HK-2 (cell line): ENCODE measurements at regions not wholly inside any gene's neighbourhood (a gene's known extent, or its start where the extent isn't known, plus 50 kb on each side); places are given as distances from the start of the nearest gene placed in this dataset.

Experiments
- DNase-seq: peaks from one replicate; pipeline ENCODE4 v3.0.0-alpha.2; 2018; ENCODE audit not compliant: unreplicated experiment

DNA sequence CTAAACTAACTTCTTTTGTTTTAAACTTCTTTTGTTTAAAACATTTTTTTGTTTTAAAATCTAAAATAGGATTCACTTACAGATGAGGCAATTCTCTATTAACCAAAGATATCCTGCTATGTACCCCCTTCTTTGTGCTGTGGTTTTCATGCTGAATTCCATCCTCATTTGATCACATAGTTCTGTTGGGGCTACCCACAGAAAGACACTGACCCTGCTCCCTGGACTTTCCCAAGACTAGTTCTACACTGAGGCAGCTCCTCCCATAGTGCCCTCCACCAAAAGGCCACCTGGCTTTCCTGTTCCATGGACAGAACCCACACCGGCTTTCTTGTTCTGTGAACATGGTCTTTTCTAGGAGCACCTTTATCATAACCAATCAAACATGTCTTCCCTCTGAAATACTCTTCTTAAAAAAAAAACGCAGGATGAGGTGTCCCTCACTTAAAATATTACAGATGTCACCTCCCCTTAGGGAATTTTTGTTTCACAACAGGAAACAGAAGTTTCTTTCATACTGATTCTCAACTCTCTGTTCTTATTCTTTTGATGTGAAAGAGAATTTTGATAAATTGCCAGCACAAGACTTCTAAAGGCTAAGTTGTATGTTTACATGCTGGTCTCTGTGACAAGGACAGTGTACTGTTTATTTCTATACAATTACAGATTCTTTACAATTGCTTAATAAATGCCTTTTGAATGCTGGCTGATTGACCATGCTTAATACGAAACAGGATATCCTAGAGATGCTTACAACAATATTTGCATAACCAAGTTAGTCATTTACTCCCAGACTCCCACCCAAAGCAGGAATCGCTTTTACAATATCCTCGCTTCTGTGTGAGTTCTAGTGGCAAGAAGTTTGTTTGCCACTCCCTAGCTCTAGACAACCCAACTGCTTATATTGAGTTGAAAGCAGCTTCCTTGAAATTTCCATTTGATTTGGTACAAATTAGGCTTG, 300.4 kb downstream of the DTWD2 start:
- no peak for DNase-seq

DNA sequence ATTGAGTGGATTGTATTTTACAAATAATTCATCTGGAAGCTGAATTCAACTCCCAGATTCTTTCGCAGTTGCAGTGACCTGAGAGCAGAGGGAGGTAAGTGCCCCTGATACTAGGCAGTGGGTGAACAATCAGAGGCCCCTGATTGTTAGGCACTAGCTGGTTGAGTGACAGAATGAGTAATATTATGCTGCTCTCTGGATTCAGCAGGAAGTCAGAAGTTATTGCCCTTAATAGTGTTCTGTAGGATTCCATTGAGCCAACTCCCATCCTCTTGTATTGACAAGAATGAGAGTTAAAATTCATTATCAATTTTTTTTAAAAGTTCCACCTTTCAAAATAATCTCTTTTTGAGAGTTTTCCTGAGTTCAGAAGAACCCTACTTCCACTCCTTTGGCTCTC, 301.2 kb downstream of the DTWD2 start:
- no peak for DNase-seq

DNA sequence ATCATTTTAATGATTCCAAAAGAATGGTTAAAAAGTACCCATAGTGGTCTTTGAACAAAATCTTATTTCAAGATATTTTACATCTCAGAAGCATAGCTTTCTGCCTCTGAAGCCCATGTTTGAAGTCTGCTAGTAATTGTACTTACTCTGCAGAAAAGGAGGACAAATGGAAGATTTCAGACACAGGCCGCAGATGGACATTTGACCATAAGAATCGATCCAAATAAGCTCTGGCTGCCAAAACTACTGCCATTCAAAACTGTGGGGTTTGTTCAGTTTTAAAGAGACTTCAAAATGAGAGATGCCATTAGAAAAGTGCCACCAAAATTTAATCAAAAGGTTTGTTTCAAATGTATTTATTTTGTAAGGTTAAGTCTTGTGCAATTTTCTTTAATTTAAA, 306.7 kb downstream of the DTWD2 start:
- no peak for DNase-seq

DNA sequence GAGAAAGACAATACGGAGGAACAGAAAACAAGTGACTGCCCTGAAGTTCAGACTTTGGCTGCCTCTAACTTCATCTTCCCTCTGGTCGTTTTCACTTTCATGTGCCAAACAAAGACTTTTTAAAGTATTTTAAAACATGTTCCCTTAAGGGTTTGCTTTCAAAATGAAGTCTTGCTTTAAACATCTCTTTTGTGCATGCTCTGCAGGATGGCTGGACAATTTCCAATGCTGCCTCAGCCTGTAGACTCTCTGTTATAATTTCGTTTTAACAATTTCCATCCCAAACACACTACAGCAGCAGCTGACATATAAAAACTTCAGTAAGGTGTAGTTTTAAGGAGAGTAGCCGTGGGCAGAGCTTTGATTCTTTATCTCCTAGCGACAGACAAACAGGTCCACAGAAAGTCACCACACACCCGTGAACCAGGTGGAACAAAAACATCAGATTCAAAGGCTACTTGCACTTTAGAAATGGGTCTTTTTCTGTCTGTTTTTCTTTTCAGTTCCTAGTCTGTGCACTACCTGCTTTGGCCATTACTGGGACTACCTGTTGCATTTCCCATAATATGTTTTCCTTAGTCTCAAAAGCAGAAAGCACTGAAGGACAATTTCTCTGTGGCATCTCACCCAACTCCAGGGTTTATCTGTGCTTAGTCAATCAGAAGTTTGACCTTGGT, 308.9 kb downstream of the DTWD2 start:
- DNase-seq, result no peak

DNA sequence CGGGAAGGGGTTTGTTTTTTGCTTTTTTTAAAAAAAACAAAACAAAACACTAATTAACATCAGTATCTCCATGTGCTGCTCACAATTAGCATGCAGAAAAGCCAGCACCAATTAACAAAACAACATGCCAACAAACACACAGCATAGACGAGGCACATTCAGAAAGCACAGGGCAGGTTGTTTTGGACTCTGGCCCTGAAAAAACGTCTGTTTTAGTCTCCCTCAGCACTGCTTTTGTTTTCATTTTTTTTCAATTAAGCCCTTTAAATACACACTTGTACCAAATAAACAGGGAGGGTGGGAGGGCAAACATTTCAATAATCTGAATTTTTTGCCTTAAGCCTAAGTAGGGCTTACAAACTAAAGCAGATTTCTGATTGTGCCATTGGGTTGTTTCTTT, 309.6 kb downstream of the DTWD2 start:
- no peak for DNase-seq

DNA sequence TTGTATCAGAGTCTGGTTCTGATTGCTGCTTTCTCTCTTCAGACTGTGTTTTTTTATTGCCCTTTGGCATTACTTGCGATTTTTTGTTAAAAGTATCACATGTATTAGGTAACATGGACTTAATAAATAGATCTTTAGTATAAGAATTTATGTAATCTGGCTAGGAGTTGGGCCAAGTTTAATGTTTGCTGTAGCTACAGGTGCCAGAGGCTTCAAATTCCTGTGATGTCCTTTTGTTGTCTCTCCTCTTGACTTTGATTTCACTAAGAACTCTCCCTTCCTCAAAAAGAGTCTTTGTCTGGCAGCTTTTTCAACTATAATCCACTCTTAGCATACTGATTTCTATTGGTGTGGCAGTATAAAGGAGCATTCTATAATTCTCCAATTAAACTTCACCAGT, 313.1 kb downstream of the DTWD2 start:
- no peak for DNase-seq

DNA sequence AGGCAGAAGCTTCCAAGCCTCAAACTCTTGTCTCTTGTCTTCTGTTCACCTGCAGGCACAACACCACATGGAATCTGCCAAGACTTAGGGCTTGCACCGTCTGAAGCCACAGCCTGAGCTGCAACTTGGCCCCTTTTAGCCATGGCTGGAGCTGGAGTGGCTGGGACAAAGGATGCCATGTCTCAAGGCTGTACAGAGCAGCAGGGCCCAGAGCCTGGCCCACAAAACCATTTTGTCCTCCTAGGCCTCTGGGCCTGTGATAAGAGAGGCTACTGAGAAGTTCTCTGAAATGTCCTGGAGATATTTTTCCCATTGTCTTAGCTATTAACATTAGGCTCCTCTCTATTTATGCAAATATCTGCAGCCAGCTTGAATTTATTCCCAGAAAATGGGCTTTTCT, 330.8 kb downstream of the DTWD2 start:
- no peak for DNase-seq

DNA sequence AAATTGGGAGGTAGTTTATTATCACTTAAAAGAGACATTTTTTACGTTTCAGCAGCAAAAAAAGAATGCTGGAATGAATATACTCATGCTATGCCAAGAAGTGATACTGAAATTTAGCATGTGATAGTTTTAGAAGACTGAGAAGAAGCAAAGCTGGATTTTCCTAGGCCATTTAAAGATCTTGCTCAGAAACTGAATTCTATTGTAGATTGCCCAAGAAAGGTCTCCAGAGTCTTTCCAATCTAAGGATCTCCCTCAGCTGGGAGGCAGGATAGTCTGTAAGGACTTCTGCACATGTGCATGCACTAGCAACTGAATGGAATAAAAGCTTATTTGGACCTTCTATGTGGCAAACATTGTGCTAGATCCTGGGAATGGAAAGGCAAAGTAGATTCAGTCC, 334.5 kb downstream of the DTWD2 start:
- DNase-seq, result no peak

DNA sequence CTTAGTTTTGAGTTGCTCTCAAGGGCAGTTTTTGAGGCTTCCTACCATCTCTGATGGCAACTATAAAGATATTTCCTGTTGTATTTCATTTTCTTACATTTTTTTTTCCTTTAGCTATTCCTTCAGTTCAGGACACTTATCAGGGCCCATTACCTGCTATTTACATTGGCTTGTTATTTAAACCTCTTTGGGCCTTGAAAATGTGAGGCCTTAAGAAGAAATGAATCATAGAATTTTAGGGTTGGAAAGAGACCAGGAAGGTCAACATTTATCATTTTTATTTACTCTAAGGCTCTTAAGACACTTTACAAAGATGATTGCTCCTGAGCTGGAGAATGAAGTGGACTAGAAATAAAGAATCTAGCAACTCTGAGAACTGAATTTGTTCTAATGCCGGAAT, 335.2 kb downstream of the DTWD2 start:
- DNase-seq, result no peak

DNA sequence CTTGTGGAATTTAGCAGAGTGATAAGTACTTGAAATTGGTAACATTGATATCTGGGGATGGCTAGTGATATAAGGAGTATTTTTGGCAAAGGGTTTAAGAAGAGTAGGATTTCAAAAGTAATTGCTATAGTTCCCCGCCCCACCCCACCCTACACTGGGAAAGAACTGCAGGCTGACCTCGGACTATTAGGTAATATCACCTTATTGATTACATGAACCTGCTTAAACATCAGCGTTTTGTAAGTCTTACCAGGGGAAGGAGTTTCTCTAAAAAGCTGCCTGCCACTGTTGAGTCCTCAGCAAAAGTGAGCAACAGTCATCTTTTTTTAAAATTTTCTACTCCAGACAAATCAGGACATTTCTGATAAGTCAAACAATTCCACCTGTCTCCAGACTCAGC, 337.3 kb downstream of the DTWD2 start:
- DNase-seq, result no peak

DNA sequence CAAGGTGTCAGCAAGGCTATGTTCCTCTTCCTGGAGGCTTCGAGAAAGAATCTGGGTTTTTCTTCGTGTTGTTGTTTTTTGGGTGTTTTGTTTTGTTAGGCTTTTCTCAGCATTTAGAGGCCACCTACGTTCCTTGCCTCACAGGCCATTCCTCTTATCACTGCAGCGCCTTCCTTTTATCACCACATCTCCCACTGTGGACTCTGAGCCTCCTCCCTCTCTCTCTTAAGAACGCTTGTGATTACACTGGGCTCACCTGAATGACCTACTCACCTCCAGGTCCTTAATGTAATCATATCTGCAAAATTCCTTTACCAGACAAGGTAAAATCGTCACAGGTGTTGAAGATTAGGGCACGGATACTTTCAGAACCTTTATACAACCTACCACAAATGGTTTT, 340.8 kb downstream of the DTWD2 start:
- DNase-seq, result no peak

DNA sequence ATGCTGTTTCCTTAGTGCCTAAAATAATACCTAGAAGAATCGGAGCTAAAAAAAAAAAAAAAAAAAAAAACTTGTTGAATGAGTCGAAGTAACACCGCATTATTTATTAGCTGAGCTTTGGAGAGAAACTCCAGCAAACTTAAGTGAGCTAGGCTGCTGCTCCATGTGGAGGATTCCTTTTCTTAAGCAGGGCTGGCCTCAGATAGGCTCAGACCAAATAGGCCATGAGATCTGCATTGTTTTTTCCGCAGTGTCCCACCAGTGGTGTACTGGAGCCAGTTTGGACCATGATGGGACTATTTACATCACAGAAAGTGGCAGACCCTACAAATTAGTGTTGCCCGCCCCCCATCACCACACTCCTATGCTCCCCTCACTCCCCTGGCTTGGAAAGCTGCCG, 341.4 kb downstream of the DTWD2 start:
- no peak for DNase-seq

DNA sequence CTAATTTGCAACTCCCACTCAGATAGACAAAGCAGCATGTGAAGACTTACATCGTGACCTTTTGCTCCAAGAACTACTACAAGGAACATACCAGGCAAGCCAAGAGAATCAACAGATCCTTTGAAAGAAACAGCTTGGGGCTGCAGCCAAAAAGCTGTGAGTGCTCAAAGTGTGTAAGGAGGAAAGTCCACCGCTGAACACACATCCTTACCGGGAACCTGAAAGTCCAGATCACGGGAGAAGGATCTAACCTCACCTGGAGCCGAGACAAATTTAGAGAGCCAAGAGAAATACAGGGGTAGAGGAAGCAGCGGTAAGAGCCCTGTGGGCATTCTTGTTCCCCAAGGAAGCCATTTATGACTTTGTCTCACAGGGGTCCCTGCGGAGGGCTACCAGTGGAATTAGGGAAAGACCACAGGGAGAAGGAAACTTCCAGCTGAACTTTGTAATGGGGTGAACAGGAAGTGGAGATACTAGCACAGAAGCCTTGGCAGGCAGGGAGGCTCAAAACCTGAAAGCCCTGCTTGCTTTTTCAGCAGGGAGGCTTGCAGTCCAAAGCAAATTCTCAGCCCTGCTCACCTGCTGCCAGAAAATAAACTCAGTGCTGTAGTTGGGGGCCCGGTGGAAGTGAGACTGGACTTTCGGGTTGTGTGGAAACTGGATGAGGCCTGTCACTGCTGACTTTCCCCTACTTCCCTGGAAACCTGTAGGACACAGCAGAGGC, 350.2 kb downstream of the DTWD2 start:
- no peak for DNase-seq

DNA sequence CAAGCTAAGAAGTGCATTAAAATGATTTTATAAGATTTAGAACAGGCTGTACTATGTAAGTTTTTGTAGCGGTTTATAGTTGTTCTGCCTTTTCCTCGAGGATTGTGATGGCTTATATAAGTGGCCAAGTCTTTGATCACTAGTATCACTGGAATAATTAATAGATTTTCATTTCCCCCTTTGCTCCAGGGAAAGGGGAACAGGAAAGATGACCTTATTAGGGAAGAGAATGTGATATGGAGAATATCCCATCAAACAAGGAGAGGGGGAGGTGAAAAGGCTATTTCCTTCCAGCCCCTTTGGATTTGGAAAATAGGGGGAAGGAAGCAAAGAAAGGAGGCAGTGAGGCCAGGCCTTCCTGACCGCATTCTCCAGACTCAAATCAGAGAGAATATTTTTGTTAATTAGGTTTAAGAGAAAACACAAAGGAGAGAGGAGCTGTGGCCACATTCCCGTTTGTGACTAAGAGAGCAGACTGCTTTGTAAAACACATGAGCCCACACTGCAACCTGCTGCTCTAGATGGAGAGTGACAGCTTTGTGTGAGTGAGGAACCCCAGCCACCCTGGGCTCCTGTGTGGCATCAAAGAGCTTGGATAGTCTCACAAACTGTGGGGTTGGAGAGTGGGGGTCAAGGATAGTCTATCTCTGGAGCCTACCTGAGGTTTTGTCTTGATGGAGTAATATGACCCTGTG, 359.5 kb downstream of the DTWD2 start:
- DNase-seq, result no peak

DNA sequence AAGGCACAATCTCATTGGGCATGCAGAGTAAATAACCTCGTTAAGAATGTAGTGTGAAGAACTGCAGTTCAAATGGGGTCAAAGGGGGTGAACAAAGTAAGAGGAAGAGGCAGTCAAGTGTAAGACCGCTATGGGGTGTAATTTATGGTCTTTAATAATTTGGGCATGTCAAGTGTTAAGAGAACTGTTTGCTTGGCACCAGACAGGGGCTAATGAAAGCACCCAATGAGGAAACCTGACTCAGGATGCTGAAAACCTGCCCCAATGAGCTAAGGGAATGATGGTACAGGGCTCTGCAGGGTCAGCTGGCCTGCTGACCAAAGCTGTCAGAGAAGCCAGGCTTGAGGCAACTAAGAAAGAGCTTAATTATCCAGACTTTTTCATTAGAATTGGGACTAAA, 368.1 kb downstream of the DTWD2 start:
- no peak for DNase-seq

DNA sequence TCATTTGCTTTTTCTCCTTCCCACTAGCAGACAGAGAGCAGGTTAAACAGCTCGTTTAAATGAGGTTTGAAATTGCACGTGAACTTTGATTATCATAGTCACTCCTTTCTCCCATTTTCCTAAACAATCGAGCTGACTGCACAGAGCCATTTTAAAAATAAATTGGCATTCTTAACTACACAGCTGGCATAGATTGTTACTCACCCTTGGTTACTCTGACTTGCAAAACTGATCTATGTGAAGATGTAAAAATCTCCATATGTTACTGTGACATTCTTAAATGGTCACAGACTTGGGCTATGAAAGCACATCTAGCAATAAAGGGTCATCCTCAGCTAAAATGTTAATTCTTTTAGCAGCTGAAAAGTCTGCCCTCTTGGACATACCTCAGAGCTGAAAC, 368.5 kb downstream of the DTWD2 start:
- DNase-seq, result no peak

DNA sequence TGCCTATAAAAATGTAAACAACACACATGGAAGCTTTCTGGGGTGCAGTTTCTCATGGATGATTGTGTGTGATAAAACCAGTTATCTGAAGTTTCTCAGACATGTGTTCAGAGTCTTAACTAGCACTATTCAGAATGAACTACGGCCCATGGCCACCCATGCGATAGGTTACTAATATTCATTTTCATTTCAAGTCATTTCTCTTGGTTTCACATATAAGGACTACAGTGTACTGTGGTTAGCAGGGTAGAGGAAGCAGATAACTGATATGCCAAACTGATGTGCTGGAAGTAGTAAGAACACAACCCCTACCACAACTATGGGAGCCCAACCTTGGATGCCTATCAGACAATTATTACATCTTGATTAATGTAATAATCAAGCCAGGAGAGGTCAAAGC, 372.1 kb downstream of the DTWD2 start:
- DNase-seq, result no peak

DNA sequence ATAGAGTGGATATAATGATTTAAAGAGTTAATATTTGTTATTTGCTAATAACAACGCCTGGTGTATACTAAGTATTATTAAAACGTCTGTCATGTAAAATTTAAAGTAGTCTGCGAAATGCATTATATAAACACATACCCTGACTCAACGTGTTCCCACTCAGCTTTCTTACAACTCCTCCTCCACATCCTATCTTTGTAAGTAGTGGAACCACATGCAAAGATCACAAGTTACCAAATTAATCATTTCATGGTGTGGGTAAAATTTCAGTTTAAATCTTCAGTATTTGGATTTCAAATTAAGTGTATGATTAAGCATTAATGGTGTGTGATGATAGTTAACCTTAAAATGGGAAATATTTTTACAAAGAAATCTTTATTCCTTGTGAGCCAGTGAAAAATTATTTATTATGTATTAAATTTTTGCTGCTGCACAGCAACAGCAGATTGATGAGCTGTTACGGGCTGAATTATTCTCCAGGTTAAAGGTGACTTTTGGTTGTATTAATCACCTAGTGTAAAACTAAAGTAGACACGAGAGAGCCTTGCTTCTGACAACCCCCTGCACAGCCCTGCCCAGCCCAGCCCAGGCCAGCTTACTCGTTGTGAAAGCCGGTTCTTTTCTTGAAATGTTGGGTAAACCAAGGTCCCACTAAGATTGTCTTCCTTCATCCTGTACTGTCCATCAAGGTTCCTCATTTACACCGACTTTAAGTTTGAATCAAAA, 373.5 kb downstream of the DTWD2 start:
- no peak for DNase-seq

DNA sequence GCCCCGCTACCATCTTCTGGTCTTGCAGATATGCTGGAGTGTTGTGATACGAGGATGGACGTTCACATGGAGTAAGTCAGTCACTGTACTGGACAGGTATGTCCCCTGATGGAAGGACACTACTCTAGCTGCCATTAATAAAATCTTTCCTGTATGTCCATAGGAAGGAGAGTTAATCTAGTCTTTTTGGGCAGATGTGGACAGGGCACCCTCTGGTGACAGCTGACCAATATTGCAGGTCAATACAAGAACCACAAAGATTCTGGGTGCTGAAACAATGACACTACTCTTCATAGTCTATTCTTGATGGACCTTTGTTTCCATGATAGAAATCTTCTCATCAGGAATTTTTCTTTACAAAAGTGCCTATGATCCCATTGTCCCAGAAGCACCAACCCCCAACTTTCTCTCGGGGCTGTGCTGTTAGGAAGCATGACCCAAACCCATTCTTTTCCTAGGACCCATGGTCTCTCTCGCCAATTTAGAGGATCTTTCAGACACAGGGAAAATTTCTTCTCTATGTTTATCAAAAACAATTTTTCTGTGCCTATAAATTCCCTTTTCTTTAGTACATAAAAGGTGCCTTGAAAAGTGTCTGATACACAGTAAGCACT, 376.9 kb downstream of the DTWD2 start:
- peak; percentile 10 for DNase-seq

DNA sequence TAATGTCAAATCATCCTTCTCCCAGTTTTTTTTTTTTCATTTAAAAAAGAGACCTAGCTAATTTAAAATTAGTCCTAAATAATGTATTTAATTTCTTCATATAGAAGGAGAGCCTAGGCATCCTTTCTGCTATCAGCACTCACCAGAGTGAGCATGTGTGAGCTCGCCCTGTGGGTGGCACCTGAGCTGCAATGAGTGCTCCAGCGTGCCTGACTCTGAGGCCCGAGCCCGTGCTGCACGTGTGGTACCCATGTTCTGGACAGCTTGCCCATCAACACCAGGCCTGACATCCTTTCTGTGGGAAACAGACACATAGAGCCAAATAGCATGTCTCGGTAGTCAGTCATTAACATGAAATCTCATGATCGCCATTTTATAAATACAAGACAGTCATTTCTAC, 381.4 kb downstream of the DTWD2 start:
- DNase-seq, result no peak

DNA sequence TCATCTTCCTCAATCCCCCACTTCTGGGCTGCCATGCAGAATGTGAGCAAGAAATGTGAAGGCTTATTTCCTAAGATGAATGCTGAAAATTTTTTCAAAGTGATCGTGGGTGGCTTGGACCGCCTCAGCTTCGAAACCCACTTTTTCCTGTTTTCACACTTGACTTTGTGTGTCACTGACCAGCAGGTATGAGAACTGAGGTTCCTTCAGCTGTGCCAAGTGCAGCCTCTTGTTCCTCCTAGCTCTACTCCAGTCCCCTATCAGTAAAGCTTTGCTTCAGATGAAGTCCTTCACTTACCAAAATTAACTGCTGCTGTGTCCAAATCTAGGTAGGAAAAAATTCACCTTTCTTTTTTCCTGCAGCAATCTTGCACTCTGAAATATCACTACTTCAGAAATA, 382.6 kb downstream of the DTWD2 start:
- no peak for DNase-seq
